Body of pancreas (tissue), 4 donors: ENCODE measurements at regions not wholly inside any gene's neighbourhood (a gene's known extent, or its start where the extent isn't known, plus 50 kb on each side); places are given as distances from the start of the nearest gene placed in this dataset.

Source experiments
- POLR2A ChIP-seq, 3 donors: fragments of 450-650 bp; IDR thresholded peaks; one replicate each; pipeline ENCODE4 v1.6.1; 2016; ENCODE audit warnings: antibody characterized with exemption in 3 of 3, mild to moderate bottlenecking in 2 of 3
- TF ChIP-seq, protein P1 (sequence below), 7 experiments: fragments of 450-650 bp in 4 of 7; fragments of 200-600 bp in 3 of 7; sonication (generic) in 3 of 7; IDR thresholded peaks; one replicate each; pipeline ENCODE4 v1.5.1; 2016 to 2019; ENCODE audit warnings: antibody characterized with exemption in 7 of 7

DNA sequence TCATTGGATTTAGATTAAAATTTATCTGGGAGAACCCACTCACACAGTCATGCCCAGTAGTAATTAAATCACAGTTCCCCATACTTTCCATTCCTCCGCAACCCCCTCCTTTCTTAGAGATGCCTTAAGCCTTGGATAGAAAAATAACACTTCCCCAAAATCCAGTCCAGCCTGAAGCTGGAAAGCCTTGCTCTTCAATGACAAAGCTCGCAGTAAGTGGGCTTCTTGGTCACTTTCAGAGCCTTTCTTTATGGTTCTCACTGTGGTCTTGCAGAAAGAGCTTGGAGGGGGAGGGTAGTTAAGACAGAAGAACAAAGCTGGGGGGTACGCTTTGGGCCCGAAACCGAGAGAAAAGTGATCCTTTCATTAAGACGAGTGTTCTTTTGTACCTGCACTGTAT is 802.1 kb upstream of the POU3F3 start:
- TF ChIP-seq, protein P1, sequence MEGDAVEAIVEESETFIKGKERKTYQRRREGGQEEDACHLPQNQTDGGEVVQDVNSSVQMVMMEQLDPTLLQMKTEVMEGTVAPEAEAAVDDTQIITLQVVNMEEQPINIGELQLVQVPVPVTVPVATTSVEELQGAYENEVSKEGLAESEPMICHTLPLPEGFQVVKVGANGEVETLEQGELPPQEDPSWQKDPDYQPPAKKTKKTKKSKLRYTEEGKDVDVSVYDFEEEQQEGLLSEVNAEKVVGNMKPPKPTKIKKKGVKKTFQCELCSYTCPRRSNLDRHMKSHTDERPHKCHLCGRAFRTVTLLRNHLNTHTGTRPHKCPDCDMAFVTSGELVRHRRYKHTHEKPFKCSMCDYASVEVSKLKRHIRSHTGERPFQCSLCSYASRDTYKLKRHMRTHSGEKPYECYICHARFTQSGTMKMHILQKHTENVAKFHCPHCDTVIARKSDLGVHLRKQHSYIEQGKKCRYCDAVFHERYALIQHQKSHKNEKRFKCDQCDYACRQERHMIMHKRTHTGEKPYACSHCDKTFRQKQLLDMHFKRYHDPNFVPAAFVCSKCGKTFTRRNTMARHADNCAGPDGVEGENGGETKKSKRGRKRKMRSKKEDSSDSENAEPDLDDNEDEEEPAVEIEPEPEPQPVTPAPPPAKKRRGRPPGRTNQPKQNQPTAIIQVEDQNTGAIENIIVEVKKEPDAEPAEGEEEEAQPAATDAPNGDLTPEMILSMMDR (IDR thresholded peaks at IDR 0.05), result no peak
- no peak for TF ChIP-seq POLR2A (IDR thresholded peaks at IDR 0.05)
